ENCODE measurements at regions not wholly inside any gene's neighbourhood (a gene's known extent, or its start where the extent isn't known, plus 50 kb on each side); places are given as distances from the start of the nearest gene placed in this dataset.

GRCh38 chr2:104434966-104435365, 418.9 kb upstream of the POU3F3 start:
- TF ChIP-seq CTCF (IDR thresholded peaks at IDR 0.05): no peak
- TF ChIP-seq POLR2A (IDR thresholded peaks at IDR 0.05): no peak

Measured in Peyer's patch (tissue), 4 donors.